Liver (tissue), 3 donors: ENCODE measurements at regions not wholly inside any gene's neighbourhood (a gene's known extent, or its start where the extent isn't known, plus 50 kb on each side); places are given as distances from the start of the nearest gene placed in this dataset.

Experiments used
- ATF3 ChIP-seq: IDR thresholded peaks from 2 replicates; pipeline ENCODE4 v1.6.1; 2016; ENCODE audit warnings: antibody characterized with exemption
- EGR1 ChIP-seq, 2 donors: IDR thresholded peaks; 2 replicates each; pipeline ENCODE4 v1.6.1; 2016 to 2018; ENCODE audit warnings: antibody characterized with exemption in 2 of 2, low read depth in 2 of 2
- FOXA1 ChIP-seq: IDR thresholded peaks from 2 replicates; pipeline ENCODE4 v1.6.1; 2016; ENCODE audit warnings: antibody characterized with exemption
- NR2F2 ChIP-seq: IDR thresholded peaks from 2 replicates; pipeline ENCODE4 v1.6.1; 2016; ENCODE audit warnings: antibody characterized with exemption
- RAD21 ChIP-seq, 2 donors: IDR thresholded peaks; 2 replicates each; pipeline ENCODE4 v1.6.1; 2016; ENCODE audit warnings: antibody characterized with exemption in 2 of 2, mild to moderate bottlenecking in 2 of 2
- REST ChIP-seq: IDR thresholded peaks from 2 replicates; pipeline ENCODE4 v1.6.1; 2016; ENCODE audit warnings: antibody characterized with exemption, mild to moderate bottlenecking
- TAF1 ChIP-seq: conservative IDR thresholded peaks from 2 replicates; pipeline ENCODE4 v1.6.1; 2016; ENCODE audit warnings: antibody characterized with exemption, mild to moderate bottlenecking
- YY1 ChIP-seq: IDR thresholded peaks from 2 replicates; pipeline ENCODE4 v1.6.1; 2016; ENCODE audit warnings: antibody characterized with exemption, mild to moderate bottlenecking
- TF ChIP-seq, protein P1 (sequence below): fragments of 150-350 bp; IDR thresholded peaks from 2 replicates; pipeline ENCODE4 v1.5.1; 2017; ENCODE audit warnings: improper control_type of control experiment, low read depth, low read length; ENCODE audit not compliant: missing input control
- TF ChIP-seq, protein P2 (sequence below): IDR thresholded peaks from 2 replicates; pipeline ENCODE4 v1.6.1; 2016; ENCODE audit warnings: antibody characterized with exemption
- donor health status: healthy.
- donor health status: healthy.

GRCh38 chr20:29079769-29080690, 2177.4 kb upstream of the DEFB115 start:
- TF ChIP-seq, protein P1, sequence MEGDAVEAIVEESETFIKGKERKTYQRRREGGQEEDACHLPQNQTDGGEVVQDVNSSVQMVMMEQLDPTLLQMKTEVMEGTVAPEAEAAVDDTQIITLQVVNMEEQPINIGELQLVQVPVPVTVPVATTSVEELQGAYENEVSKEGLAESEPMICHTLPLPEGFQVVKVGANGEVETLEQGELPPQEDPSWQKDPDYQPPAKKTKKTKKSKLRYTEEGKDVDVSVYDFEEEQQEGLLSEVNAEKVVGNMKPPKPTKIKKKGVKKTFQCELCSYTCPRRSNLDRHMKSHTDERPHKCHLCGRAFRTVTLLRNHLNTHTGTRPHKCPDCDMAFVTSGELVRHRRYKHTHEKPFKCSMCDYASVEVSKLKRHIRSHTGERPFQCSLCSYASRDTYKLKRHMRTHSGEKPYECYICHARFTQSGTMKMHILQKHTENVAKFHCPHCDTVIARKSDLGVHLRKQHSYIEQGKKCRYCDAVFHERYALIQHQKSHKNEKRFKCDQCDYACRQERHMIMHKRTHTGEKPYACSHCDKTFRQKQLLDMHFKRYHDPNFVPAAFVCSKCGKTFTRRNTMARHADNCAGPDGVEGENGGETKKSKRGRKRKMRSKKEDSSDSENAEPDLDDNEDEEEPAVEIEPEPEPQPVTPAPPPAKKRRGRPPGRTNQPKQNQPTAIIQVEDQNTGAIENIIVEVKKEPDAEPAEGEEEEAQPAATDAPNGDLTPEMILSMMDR: no peak
- TF ChIP-seq, protein P2, sequence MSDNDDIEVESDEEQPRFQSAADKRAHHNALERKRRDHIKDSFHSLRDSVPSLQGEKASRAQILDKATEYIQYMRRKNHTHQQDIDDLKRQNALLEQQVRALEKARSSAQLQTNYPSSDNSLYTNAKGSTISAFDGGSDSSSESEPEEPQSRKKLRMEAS: no peak
- TF ChIP-seq RAD21 (IDR thresholded peaks at IDR 0.05): no peak
- TF ChIP-seq YY1: peak; percentile 45
- no peak for TF ChIP-seq REST
- no peak for TF ChIP-seq TAF1
- no peak for TF ChIP-seq EGR1 (IDR thresholded peaks at IDR 0.05; ENCODE audit: low read depth in 2 of 2)
- TF ChIP-seq ATF3: no peak
- TF ChIP-seq FOXA1: no peak
- TF ChIP-seq NR2F2: no peak
